ENCODE measurements at regions not wholly inside any gene's neighbourhood (a gene's known extent, or its start where the extent isn't known, plus 50 kb on each side); places are given as distances from the start of the nearest gene placed in this dataset.
"Not testable (repeated sequence)": the region's sequence is repeated elsewhere in the genome, so short reads cannot be mapped to it uniquely, and the experiment has no call there.

GRCh38 chr9:73073337-73074175 is 78.1 kb upstream of the ANXA1 start:
- Mint-ChIP-seq H3K9me3 (peaks cover 1% of the 10 kb centered on the region), H3K36me3 (no peaks in the 10 kb centered on the region), H3K27me3 (peaks cover 1% of the 10 kb centered on the region), H3K4me1 (no peaks in the 10 kb centered on the region), H3K4me3 (no peak overlapping the region), H3K27ac (no peak overlapping the region)
- ATAC-seq (ENCODE audit: low read depth) (no peak), DNase-seq (ENCODE audit: low spot score in 2 of 2) (no peak)

- Mint-ChIP-seq H3K4me3 (no peak overlapping the region), H3K36me3 (peaks cover 2% of the 10 kb centered on the region), H3K27me3 (peaks cover 2% of the 10 kb centered on the region), H3K27ac (no peak overlapping the region), H3K4me1 (peaks cover 2% of the 10 kb centered on the region), H3K9me3 (peaks cover 1% of the 10 kb centered on the region)
- no peak for DNase-seq (ENCODE audit: low spot score in 2 of 2)
- no peak for ATAC-seq (ENCODE audit: low read depth)
Observed at GRCh38 chr9:73067074-73067473, 84.6 kb upstream of the ANXA1 start.

- H3K36me3 Mint-ChIP-seq, result peaks cover 2% of the 10 kb centered on the region
- no peak overlapping the region for H3K27ac Mint-ChIP-seq
- H3K9me3 Mint-ChIP-seq, result peaks cover 1% of the 10 kb centered on the region
- ATAC-seq (ENCODE audit: low read depth) (no peak), DNase-seq (ENCODE audit: low spot score in 2 of 2) (no peak)
- no peak overlapping the region for H3K4me3 Mint-ChIP-seq
- peaks cover 2% of the 10 kb centered on the region for H3K4me1 Mint-ChIP-seq
- H3K27me3 Mint-ChIP-seq, result peaks cover 2% of the 10 kb centered on the region
Observed at GRCh38 chr9:73065439-73065838, 86.2 kb upstream of the ANXA1 start.

- DNase-seq (ENCODE audit: low spot score in 2 of 2) (no peak), ATAC-seq (ENCODE audit: low read depth) (no peak)
- Mint-ChIP-seq H3K36me3 (peaks cover 2% of the 10 kb centered on the region), H3K4me3 (no peak overlapping the region), H3K4me1 (peaks cover 2% of the 10 kb centered on the region), H3K27me3 (peaks cover 2% of the 10 kb centered on the region), H3K9me3 (no peaks in the 10 kb centered on the region), H3K27ac (no peak overlapping the region)
Observed at GRCh38 chr9:73064315-73064714, 87.3 kb upstream of the ANXA1 start.

GRCh38 chr9:73061146-73061545 is 90.5 kb upstream of the ANXA1 start:
- Mint-ChIP-seq H3K4me3 (no peak overlapping the region), H3K27ac (no peak overlapping the region), H3K4me1 (no peaks in the 10 kb centered on the region), H3K27me3 (peaks cover 3% of the 10 kb centered on the region), H3K36me3 (no peaks in the 10 kb centered on the region), H3K9me3 (no peaks in the 10 kb centered on the region)
- DNase-seq (ENCODE audit: low spot score in 2 of 2) (no peak), ATAC-seq (ENCODE audit: low read depth) (no peak)

- Mint-ChIP-seq H3K36me3 (no peaks in the 10 kb centered on the region), H3K9me3 (no peaks in the 10 kb centered on the region), H3K27ac (no peak overlapping the region), H3K4me3 (no peak overlapping the region), H3K4me1 (no peaks in the 10 kb centered on the region), H3K27me3 (peaks cover 3% of the 10 kb centered on the region)
- ATAC-seq (ENCODE audit: low read depth) (no peak), DNase-seq (ENCODE audit: low spot score in 2 of 2) (no peak)
Observed at GRCh38 chr9:73059247-73059646, 92.4 kb upstream of the ANXA1 start.

GRCh38 chr9:73056245-73056644 is 95.4 kb upstream of the ANXA1 start:
- H3K27me3 Mint-ChIP-seq, result peaks cover 4% of the 10 kb centered on the region
- no peak overlapping the region for H3K27ac Mint-ChIP-seq
- ATAC-seq (ENCODE audit: low read depth) (no peak), DNase-seq (ENCODE audit: low spot score in 2 of 2) (no peak)
- no peak overlapping the region for H3K4me3 Mint-ChIP-seq
- H3K9me3 Mint-ChIP-seq, result no peaks in the 10 kb centered on the region
- no peaks in the 10 kb centered on the region for H3K4me1 Mint-ChIP-seq
- no peaks in the 10 kb centered on the region for H3K36me3 Mint-ChIP-seq

GRCh38 chr9:73054091-73054490 is 97.6 kb upstream of the ANXA1 start:
- no peaks in the 10 kb centered on the region for H3K36me3 Mint-ChIP-seq
- ATAC-seq (ENCODE audit: low read depth) (no peak), DNase-seq (ENCODE audit: low spot score in 2 of 2) (no peak)
- H3K4me3 Mint-ChIP-seq, result no peak overlapping the region
- no peak overlapping the region for H3K27ac Mint-ChIP-seq
- H3K4me1 Mint-ChIP-seq, result no peaks in the 10 kb centered on the region
- H3K27me3 Mint-ChIP-seq, result peaks cover 6% of the 10 kb centered on the region
- H3K9me3 Mint-ChIP-seq, result no peaks in the 10 kb centered on the region

- ATAC-seq (ENCODE audit: low read depth) (no peak), DNase-seq (ENCODE audit: low spot score in 2 of 2) (no peak)
- Mint-ChIP-seq H3K27ac (no peak overlapping the region), H3K4me3 (no peak overlapping the region), H3K9me3 (no peaks in the 10 kb centered on the region), H3K36me3 (no peaks in the 10 kb centered on the region), H3K4me1 (no peaks in the 10 kb centered on the region), H3K27me3 (peaks cover 6% of the 10 kb centered on the region)
Observed at GRCh38 chr9:73053543-73053942, 98.1 kb upstream of the ANXA1 start.

- no peaks in the 10 kb centered on the region for H3K36me3 Mint-ChIP-seq
- peaks cover 3% of the 10 kb centered on the region for H3K27me3 Mint-ChIP-seq
- no peaks in the 10 kb centered on the region for H3K9me3 Mint-ChIP-seq
- H3K27ac Mint-ChIP-seq, result no peak overlapping the region
- no peak for DNase-seq (ENCODE audit: low spot score in 2 of 2)
- H3K4me1 Mint-ChIP-seq, result no peaks in the 10 kb centered on the region
- ATAC-seq (ENCODE audit: low read depth), result no peak
- no peak overlapping the region for H3K4me3 Mint-ChIP-seq
Observed at GRCh38 chr9:73050887-73051550, 98.2 kb upstream of the ALDH1A1 start.

- no peaks in the 10 kb centered on the region for H3K9me3 Mint-ChIP-seq
- no peak for ATAC-seq (ENCODE audit: low read depth)
- no peak for DNase-seq (ENCODE audit: low spot score in 2 of 2)
Observed at GRCh38 chr9:73050065-73050816, 97.4 kb upstream of the ALDH1A1 start.

GRCh38 chr9:73049280-73049679 is 96.4 kb upstream of the ALDH1A1 start:
- Mint-ChIP-seq H3K27ac (no peak overlapping the region), H3K4me1 (no peaks in the 10 kb centered on the region), H3K4me3 (no peak overlapping the region), H3K36me3 (no peaks in the 10 kb centered on the region), H3K27me3 (peaks cover 3% of the 10 kb centered on the region), H3K9me3 (no peaks in the 10 kb centered on the region)
- no peak for ATAC-seq (ENCODE audit: low read depth)
- no peak for DNase-seq (ENCODE audit: low spot score in 2 of 2)

More at GRCh38 chr9:73050065-73050816, 97.4 kb upstream of the ALDH1A1 start:
- Mint-ChIP-seq H3K27me3 (peaks cover 3% of the 10 kb centered on the region), H3K27ac (no peak overlapping the region), H3K4me3 (no peak overlapping the region), H3K4me1 (no peaks in the 10 kb centered on the region), H3K36me3 (no peaks in the 10 kb centered on the region)

- DNase-seq (ENCODE audit: low spot score in 2 of 2) (no peak), ATAC-seq (ENCODE audit: low read depth) (no peak)
- no peaks in the 10 kb centered on the region for H3K4me1 Mint-ChIP-seq
- no peaks in the 10 kb centered on the region for H3K9me3 Mint-ChIP-seq
- peaks cover 1% of the 10 kb centered on the region for H3K27me3 Mint-ChIP-seq
- no peak overlapping the region for H3K27ac Mint-ChIP-seq
- H3K4me3 Mint-ChIP-seq, result no peak overlapping the region
- H3K36me3 Mint-ChIP-seq, result no peaks in the 10 kb centered on the region
Observed at GRCh38 chr9:73046769-73047168, 93.9 kb upstream of the ALDH1A1 start.

- not testable (repeated sequence) for H3K4me3 Mint-ChIP-seq; DNase-seq (ENCODE audit: low spot score in 2 of 2); H3K36me3 Mint-ChIP-seq; H3K27me3 Mint-ChIP-seq; H3K9me3 Mint-ChIP-seq; H3K4me1 Mint-ChIP-seq; ATAC-seq (ENCODE audit: low read depth); H3K27ac Mint-ChIP-seq
Observed at GRCh38 chr9:73044776-73045175, 91.9 kb upstream of the ALDH1A1 start.
